Motor neuron (in vitro differentiated cells): ENCODE measurements at regions not wholly inside any gene's neighbourhood (a gene's known extent, or its start where the extent isn't known, plus 50 kb on each side); places are given as distances from the start of the nearest gene placed in this dataset.

Source experiments
- ATAC-seq, 8 experiments: fragments of 200-7000 bp; cut with Tn5 transposase; replicated peaks in 6 of 8; 2 replicates each; pipeline ENCODE4 v1.8.0; 2021; ENCODE audit warnings: mild to moderate bottlenecking in 8 of 8, moderate library complexity in 8 of 8
- H3K27ac ChIP-seq, 2 donors: fragments of 250-450 bp; sonication (Bioruptor Pico); 2 replicates each; pipeline ENCODE4 v1.9.0; 2021; ENCODE audit warnings: antibody characterized with exemption in 2 of 2, mild to moderate bottlenecking in 2 of 2, moderate library complexity in 1 of 2
- H3K4me1 ChIP-seq, 2 donors: fragments of 250-450 bp; sonication (Bioruptor Pico); replicated peaks in 1 of 2; 2 replicates each; pipeline ENCODE4 v1.6.1; 2021; ENCODE audit warnings: antibody characterized with exemption in 2 of 2, mild to moderate bottlenecking in 2 of 2, moderate library complexity in 1 of 2
- H3K4me3 ChIP-seq, 5 donors: fragments of 250-450 bp; sonication (Bioruptor Pico); 2 replicates each; pipeline ENCODE4 v1.9.0; 2021; ENCODE audit warnings: antibody characterized with exemption in 5 of 5, mild to moderate bottlenecking in 5 of 5, moderate library complexity in 4 of 5
- WGBS, 10 experiments: fragments of 450-650 bp; shearing (Covaris generic); methylation state at CpG; one replicate each; pipeline ENCODE4 v1.0.0; 2022; 5-methylcytosine and 5-hydroxymethylcytosine counted together
- in situ Hi-C, 9 experiments: fragments of 400-800 bp; cut with MboI; loops; one replicate each; pipeline ENCODE4 v1.15.0; 2021; ENCODE audit warnings: low sequenced_read_pairs in 9 of 9, low pct_unique_long_range_greater_than_20kb in 2 of 9; ENCODE audit not compliant: unreplicated experiment in 9 of 9

DNA sequence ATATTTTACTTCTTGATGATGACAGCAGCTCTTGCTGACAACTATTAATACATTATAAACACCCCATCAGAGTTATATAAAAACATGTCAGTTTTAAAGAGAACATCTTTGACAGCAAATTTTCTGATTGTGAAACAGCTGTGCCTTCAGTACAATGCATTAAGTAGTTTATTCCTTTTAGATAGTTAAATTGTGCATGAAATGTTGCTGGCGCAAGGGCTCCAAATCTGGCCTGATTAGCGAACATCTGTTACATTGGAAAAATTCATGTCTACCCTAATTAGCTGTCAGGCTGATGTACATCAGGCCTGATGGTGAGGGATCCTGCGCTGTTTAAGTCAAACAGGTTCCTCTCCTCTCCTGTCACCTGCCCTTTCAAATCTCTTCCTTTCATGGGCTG is 171.9 kb upstream of the SP8 start:
- in situ Hi-C loops = loop anchor here in 2 of 9 experiments (25.0 kb wide), 1 partner anchor 171 kb away; the partner anchor contains the start of gene SP8 (in 2 of the 2)
- Histone ChIP-seq H3K4me1 (peaks cover 24 to 53% of the 10 kb centered on the region in 2 donors), H3K4me3 (no peak overlapping the region), H3K27ac (no peak overlapping the region)
- ATAC-seq = peak in 4 of 8 experiments; percentile 43 to 73 (median 57)
- 4 to 100% (median 53%) methylated on average over 1 to 3 of the region's 3 CpGs; no CpG with 5 or more reads in 3 of the 10 experiments for WGBS, 10 experiments

DNA sequence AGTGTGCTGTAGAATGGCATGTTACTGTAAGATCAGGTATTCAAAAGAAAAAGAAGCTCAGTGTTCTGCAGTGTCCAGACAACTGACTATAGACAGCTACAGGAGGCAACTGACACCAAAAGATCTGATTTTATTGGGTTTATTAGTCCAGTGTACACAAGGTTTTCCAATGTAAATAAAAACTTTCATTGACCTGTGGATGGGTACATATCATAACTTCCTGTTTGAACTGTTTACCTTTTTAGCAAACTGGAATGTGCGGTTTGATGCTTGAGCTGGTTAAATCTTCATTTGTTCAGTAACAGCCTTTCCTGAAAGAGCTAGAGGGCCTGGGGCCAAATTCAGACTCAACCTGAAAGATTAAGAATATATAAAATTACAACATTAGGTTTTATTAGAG is 172.6 kb upstream of the SP8 start:
- 29 to 91% (median 60%) methylated on average over 1 of the region's 1 CpG; no CpG with 5 or more reads in 5 of the 10 experiments for WGBS, 10 experiments
- in situ Hi-C loops = loop anchor here in 2 of 9 experiments (25.0 kb wide), 1 partner anchor 172 kb away; the partner anchor contains the start of gene SP8 (in 2 of the 2)
- Histone ChIP-seq H3K4me3 (no peak overlapping the region), H3K27ac (no peak overlapping the region), H3K4me1 (peaks cover 29 to 53% of the 10 kb centered on the region in 2 donors)
- ATAC-seq = no peak

DNA sequence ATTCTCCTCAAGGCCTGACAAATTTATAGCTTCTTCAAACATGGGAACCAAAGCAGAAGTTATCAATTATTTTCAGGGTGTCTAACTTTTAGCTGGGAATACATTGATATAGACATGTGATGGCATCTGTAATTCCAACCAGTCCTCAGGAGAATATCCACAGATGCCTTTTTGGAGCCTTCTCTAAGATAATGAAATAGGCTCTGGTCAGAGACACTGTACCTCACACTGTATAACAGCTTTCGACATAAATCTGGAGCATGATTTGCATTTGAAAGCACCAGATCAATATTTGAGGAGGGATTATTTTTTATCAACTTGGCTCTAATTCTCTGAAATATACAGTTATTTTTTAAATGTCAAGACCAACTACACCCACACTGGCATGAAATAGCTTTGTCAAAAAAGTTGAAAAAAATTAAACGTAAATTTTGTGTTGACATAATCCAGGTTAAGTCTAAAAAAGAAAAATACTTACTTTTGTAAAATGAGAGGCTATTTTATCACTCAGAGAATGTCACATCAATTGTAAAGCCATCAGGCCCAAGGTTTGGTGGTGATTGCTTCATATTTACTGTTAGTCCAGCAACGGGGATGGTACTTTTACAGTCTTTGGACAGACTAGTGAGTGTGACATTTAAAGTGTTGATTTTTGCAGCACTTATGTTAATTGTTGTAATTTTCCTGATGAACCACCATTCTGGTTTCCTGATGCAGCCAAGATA is 177.0 kb upstream of the SP8 start:
- Histone ChIP-seq H3K4me1 (peaks cover 30 to 52% of the 10 kb centered on the region in 2 donors), H3K27ac (peak overlapping the region; percentile 90 to 91), H3K4me3 (no peak overlapping the region)
- 7 to 55% (median 27%) methylated on average over 1 to 3 of the region's 3 CpGs for WGBS, 10 experiments
- in situ Hi-C loops = loop anchor here in 2 of 9 experiments (25.0 kb wide), 1 partner anchor 176 kb away; the partner anchor contains the start of gene SP8 (in 2 of the 2)
- ATAC-seq = peak in 5 of 8 experiments; percentile 40 to 73 (median 69)

DNA sequence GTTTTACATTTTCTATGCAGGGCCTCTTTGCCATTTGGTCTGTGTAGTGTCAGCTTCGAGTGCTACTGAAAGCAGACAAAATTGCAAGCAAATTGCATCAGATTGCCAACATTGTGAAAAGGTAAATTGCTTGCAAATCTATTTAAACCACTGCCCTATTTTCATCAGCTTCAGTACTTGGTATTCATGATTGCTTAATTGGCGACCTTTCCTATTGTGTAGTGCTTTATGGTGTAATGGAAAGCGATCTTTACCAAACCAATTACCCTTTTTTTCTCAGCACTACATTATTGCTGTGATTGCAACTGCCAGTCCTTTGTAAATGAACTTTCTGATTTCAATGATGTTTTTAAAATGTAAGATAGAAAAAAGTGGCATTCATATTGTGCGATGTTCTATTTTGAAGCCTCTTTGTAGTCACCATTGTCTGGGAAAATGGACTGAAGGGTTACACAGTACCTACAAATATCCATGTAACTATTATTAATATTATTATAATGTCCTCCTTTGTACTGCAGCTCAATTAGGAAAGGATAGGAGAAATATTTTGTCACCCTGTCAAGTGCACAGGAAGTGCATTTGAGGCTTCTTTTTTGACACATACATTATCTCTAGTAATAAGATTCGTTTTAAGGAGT is 177.7 kb upstream of the SP8 start:
- Histone ChIP-seq H3K4me3 (no peak overlapping the region), H3K27ac (peak overlapping the region; percentile 90 to 91), H3K4me1 (peaks cover 26 to 47% of the 10 kb centered on the region in 2 donors)
- peak in 5 of 8 experiments; percentile 75 to 89 (median 85) for ATAC-seq
- in situ Hi-C loops = loop anchor here in 2 of 9 experiments (25.0 kb wide), 1 partner anchor 177 kb away; the partner anchor contains the start of gene SP8 (in 2 of the 2)
- WGBS, 10 experiments = 0 to 47% (median 30%) methylated on average over 1 to 5 of the region's 5 CpGs

GRCh38 chr7:20971219-20971618 is 184.5 kb upstream of the SP8 start:
- 0 to 100% (median 51%) methylated on average over 1 to 3 of the region's 3 CpGs; no CpG with 5 or more reads in 3 of the 10 experiments for WGBS, 10 experiments
- in situ Hi-C loops = loop anchor here in 2 of 9 experiments (25.0 kb wide), 1 partner anchor 184 kb away; the partner anchor contains the start of gene SP8 (in 2 of the 2)
- Histone ChIP-seq H3K27ac (no peak overlapping the region), H3K4me3 (no peak overlapping the region), H3K4me1 (peaks cover 7 to 10% of the 10 kb centered on the region in 2 donors)
- peak in 5 of 8 experiments; percentile 15 to 70 (median 53) for ATAC-seq

GRCh38 chr7:20980232-20980631 is 193.5 kb upstream of the SP8 start:
- in situ Hi-C loops = loop anchor here in 1 of 9 experiments (25.0 kb wide), 1 partner anchor 257 kb away; no protein-coding TSS in a partner anchor
- peak in 5 of 8 experiments; percentile 75 to 79 (median 75) for ATAC-seq
- Histone ChIP-seq H3K27ac (peak overlapping the region; percentile 11 to 29), H3K4me3 (no peak overlapping the region), H3K4me1 (peaks cover 31 to 45% of the 10 kb centered on the region in 2 donors)
- 0 to 86% (median 28%) methylated on average over 1 to 6 of the region's 8 CpGs for WGBS, 10 experiments

GRCh38 chr7:20980668-20981264 is 194.1 kb upstream of the SP8 start:
- peak in 5 of 8 experiments; percentile 81 to 90 (median 87) for ATAC-seq
- Histone ChIP-seq H3K4me1 (peaks cover 31 to 45% of the 10 kb centered on the region in 2 donors), H3K27ac (peak overlapping the region in 1 of 2 donors; percentile 11), H3K4me3 (no peak overlapping the region)
- WGBS, 10 experiments = 0 to 56% (median 31%) methylated on average over 1 to 7 of the region's 7 CpGs
- in situ Hi-C loops = loop anchor here in 1 of 9 experiments (25.0 kb wide), 1 partner anchor 257 kb away; no protein-coding TSS in a partner anchor

- in situ Hi-C loops = loop anchor here in 1 of 9 experiments (25.0 kb wide), 1 partner anchor 249 kb away; no protein-coding TSS in a partner anchor
- H3K4me3 ChIP-seq = no peak overlapping the region
- no peak overlapping the region for H3K27ac ChIP-seq
- ATAC-seq = peak in 4 of 8 experiments; percentile 47 to 76 (median 70)
- H3K4me1 ChIP-seq = peaks cover 3 to 8% of the 10 kb centered on the region in 2 donors
- 3 to 81% (median 62%) methylated on average over 1 to 3 of the region's 3 CpGs; no CpG with 5 or more reads in 1 of the 10 experiments for WGBS, 10 experiments
These were observed 201.7 kb upstream of the SP8 start for GRCh38 chr7:20988340-20988739.

- Histone ChIP-seq H3K27ac (no peak overlapping the region), H3K4me1 (peaks cover 3 to 8% of the 10 kb centered on the region in 2 donors), H3K4me3 (no peak overlapping the region)
- ATAC-seq = no peak
- in situ Hi-C loops = loop anchor here in 1 of 9 experiments (25.0 kb wide), 1 partner anchor 246 kb away; no protein-coding TSS in a partner anchor
These were observed 204.9 kb upstream of the SP8 start for GRCh38 chr7:20991544-20991943.

- WGBS, 10 experiments = 0 to 50% (median 5%) methylated on average over 1 of the region's 1 CpG; no CpG with 5 or more reads in 2 of the 10 experiments
- Histone ChIP-seq H3K4me1 (peaks cover 0 to 5% of the 10 kb centered on the region in 2 donors), H3K27ac (no peak overlapping the region), H3K4me3 (no peak overlapping the region)
- in situ Hi-C loops = loop anchor here in 1 of 9 experiments (25.0 kb wide), 1 partner anchor 244 kb away; no protein-coding TSS in a partner anchor
- ATAC-seq = no peak
These were observed 207.0 kb upstream of the SP8 start for GRCh38 chr7:20993693-20994092.

DNA sequence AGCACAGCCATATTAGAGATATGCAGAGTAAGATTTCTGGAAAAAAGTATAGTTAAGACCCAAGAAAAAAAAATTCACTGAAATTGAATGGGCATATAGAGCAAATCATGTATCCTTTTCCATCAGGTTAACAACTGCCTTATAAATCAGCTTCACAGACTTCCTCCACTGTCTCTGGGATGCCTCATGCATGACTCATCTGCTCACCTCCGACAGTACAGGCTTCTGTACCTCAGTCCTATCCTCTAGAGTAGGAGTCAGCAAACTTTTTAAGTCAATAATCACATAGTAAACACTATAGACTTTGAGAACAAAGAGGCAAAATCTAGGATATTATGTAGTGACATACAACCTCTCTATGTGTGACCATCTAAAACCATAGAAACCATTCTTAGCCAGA is 211.6 kb upstream of the SP8 start:
- H3K4me1 ChIP-seq = peaks cover 0 to 2% of the 10 kb centered on the region in 2 donors
- peak in 5 of 8 experiments; percentile 47 to 90 (median 64) for ATAC-seq
- WGBS, 10 experiments = 0 to 60% (median 14%) methylated on average over 1 of the region's 1 CpG; no CpG with 5 or more reads in 5 of the 10 experiments
- no peak overlapping the region for H3K4me3 ChIP-seq
- H3K27ac ChIP-seq = no peak overlapping the region
- in situ Hi-C loops = loop anchor here in 1 of 9 experiments (25.0 kb wide), 1 partner anchor 239 kb away; no protein-coding TSS in a partner anchor

DNA sequence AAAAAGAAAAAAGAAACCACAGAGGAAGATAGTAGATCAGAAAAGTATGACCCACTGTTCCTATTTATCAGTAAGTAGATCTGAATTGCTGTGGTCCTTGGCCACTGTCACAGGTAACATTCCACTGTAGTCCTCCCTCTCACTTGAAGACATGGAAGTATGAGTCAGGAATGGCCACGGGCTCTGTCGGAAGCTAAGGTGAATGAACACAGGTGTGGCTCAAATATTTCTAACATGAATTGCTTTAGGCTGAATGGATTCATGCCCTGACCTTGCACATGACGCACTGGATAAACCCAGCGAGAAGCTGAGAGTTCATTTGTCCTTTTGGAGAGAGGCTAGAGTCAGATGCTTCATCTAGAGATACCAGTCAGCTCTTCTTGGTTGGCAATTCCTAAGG is 224.5 kb upstream of the SP8 start:
- ATAC-seq = no peak
- in situ Hi-C loops = no loop called here

More for the DNA sequence above, 224.5 kb upstream of the SP8 start:
- H3K4me1 ChIP-seq = no peaks in the 10 kb centered on the region
- H3K4me3 ChIP-seq = no peak overlapping the region
- H3K27ac ChIP-seq = no peak overlapping the region
- 5 to 100% (median 83%) methylated on average over 1 to 4 of the region's 4 CpGs for WGBS, 10 experiments
